IPS DF 19.7 (cell line): ENCODE measurements at regions not wholly inside any gene's neighbourhood (a gene's known extent, or its start where the extent isn't known, plus 50 kb on each side); places are given as distances from the start of the nearest gene placed in this dataset.

Experiments used
- DNase-seq: peaks from one replicate; pipeline ENCODE4 v3.0.0-alpha.2; 2013; ENCODE audit warnings: low read depth, low spot score

DNA sequence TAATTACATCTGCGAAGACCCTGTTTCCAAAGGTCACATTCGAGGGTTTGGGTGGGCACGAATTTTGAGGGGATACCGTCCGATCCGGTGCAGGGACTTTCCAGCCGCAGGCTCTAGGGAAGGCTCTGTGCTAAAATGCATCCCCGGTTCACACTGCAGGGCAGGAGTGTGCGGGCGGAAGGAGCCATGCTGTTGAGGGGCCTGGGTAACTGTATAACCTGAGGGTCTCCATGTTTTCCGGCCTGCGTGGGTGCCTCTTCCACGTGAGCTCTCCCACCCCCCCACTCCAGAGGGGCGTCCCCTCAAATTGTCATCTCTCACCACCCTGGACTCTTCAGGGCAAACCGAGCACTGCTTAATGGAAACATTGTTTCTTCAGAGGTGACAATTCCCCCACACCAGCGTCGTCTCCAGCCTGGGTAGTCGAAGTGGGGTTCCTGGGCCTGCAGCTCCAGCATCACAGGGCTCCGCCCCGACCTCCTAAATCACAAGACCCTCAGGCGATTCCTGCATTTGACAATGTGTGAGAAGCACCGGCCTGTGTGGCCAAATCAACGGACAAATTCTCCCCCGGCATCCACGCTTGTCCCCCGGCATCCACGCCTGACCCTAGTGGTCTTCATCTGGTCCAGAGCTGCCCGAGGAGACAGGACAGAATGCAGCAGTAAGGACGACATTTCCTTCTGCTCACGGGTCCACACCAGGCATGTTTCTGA is 51.2 kb downstream of the FOXL3 start:
- no peak for DNase-seq

- no peak for DNase-seq
Observed at GRCh38 chr7:341841-342638, 52.1 kb downstream of the FOXL3 start.

GRCh38 chr7:342681-343216 is 52.8 kb downstream of the FOXL3 start:
- no peak for DNase-seq

- no peak for DNase-seq
Observed at GRCh38 chr7:343227-343822, 53.4 kb downstream of the FOXL3 start.

DNA sequence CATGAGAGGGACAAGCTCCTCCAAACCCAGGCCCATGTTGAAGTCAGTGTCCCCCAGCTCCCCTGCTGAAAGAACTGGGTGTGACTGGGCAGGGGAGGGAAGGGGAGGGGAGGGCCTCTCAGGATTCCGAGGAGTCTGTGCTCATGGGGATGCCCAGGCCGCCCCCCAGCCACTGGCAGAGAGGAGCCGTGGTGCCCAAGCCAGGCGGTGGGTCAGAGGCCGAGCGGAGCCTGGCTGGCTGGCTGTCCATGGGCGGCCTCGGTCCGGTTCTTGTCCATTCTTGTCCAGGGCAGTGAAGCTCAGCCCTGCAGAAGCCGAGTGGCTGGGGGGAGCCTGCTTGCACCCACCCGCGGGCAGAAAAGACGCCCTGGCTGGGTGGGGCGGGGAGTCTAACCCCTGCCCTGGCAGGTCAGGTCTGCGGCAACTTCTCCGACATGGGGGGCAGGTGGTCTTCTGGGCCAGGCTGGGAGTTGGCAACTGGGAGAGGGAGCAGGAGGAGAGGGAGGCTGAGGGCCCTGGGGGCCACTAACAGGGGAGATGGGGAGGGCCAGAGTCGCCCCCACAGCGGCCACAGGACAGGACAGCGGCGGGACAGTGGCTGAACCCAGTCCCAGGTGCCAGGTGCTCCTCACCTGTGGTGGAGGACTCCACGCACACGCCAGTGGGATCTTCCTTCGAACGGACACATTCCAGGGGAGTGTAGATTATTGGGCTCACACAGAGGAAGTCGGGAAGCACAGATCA is 54.1 kb downstream of the FOXL3 start:
- DNase-seq = no peak

GRCh38 chr7:344608-344994 is 54.6 kb downstream of the FOXL3 start:
- DNase-seq = no peak

DNA sequence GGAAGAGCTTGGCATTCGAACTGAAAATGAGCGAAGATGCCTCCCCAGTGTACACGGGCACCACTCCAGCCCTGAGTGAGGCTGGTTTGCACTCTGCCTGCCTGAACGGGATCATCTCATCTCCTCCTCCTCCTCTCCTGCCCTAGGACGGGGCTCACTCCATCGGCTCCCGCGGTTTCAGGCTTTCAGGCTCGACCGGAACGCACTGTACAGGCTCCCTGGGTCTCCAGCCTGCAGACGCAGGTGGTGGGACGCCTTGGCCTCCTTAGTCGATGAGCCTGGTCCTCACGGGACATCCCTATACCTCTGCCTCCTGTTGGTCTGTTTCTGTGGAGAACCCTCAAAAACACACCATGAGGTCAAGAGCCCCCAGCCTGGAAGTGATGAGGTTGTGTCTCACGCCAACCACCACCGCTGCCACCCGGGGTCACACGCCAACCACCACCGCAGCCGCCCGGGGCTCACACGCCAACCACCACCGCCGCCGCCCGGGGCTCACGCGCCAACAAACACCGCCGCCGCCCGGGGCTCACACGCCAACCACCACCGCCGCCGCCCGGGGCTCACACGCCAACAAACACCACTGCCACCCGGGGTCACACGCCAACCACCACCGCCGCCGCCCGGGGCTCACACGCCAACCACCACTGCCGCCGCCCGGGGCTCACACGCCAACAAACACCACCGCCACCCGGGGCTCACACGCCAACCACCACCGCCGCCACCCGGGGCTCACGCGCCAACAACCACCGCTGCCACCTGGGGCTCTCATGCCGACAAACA is 56.3 kb downstream of the FOXL3 start:
- DNase-seq = no peak

DNA sequence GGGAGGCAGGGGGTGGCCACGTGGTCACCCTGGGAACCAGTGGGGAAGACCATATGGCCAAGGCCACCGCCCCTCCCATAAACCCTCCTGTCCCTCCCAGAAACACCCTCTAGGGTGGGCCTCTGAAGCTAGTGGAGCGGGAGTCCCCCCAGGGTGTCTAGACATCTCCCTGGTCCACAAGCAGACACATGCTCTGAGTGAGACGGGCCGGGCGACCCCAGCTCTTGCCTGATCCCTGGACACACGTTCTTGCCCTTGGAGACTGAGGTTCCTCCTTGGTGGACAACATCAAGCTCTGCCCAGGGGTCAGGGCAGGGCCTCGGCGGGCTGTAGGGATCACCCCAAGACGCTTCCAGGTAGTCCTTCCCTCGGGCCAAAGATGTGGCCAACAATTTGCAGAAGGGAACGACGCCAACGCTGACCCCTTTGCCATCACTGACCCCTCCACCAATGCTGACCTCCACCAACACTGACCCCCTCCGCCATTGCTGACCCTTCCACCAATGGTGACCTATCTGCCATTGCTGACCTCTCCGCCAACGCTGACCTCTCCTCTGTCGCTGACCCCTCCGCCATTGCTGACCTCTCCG is 57.1 kb downstream of the FOXL3 start:
- DNase-seq = no peak

- DNase-seq = no peak
Observed at GRCh38 chr7:347644-348479, 57.9 kb downstream of the FOXL3 start.

DNA sequence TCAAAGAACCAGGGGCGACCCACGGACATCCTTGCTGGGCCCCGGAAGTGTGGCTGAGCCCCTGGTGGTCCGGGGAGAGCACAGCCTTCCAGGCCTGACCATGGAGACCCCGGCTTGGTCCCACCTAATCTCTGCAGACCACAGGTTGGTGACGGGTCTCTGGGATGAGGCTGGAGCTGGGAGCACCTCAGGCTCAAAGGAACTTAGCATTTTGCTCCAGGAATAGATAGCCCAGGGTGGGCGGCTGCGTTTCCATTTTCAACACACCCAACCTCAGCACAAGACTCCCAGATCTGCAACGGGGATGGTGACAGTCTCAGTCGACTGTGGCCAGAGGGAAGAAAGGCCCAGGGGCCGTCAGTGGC is 58.5 kb downstream of the FOXL3 start:
- DNase-seq = no peak

DNA sequence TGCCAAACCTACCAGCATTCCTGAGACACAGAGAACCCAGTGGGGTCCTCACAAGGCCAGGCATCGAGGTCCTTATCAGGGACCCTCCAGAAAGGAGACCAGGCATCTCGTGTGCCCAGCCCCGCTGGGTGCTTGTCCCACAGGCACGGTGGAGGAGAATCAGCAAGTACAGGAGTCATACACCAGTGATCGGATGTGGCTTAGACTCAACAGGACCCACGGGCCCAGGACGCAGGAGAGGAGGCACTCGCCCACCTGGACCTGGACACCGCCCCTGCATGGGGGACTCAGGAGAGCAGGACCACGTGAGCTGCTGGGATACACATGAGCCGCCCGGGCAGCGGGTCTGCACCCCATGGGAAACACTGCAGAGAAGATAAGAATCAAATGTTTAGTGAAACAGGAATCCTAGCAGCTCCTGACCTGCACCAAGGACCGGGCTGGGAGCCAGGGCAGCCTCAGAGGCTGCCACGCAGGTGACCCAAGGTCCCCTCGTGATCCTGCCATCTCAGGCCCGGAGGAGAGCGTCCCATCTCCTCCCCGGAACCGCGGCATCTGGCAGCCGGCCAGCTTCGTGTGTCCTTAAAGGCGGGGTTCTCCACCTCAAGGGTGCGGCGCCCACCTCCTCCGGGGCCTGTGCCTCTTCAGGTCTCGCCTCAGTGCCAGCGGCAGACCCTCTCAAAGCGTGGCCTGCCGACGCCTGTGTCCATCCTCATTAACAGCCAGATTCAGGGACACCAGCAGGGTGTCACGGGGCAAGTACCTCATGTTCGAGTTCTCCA is 59.2 kb downstream of the FOXL3 start:
- no peak for DNase-seq

GRCh38 chr7:351256-351655 is 61.3 kb downstream of the FOXL3 start:
- DNase-seq = no peak

DNA sequence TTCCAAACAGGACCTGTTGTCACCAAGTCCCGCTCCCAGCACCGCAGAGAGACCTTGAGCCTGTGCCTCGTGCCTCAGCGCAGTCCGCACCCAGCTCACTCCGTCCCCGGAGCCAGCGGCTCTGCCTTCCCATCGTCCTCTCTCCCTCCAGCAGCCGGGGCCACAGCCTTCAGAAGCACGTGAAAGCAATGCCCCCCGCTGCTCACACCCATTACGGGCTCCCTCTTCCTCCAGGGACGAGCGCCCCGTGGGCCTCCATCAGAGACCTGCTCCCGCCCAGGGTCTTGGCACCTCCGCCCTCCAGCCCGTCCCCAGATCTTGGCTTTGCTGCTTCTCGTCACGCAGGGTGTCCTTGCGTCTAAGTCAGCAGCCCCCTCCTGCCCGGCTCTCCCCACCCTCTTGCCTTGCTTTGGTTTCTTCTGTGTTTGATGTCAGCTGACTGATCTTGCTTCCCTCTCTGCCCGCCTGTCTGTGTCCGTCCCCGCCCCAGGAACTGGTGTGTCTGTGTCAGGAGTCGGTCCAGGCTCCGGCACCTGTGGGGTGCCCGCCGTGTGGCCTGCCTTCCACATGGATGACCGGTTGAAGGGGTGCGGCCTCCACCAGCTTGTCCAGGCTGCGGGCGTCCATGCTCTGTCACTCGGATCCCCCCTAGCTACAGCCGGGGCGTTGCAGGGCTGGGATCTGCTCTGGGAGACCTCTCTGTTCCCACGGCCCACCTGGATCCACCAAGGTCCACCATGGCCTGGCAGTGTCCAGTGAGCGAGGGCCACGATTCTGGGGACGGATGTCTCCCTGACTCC is 61.9 kb downstream of the FOXL3 start:
- no peak for DNase-seq

GRCh38 chr7:353746-354325 is 63.9 kb downstream of the FOXL3 start:
- no peak for DNase-seq

- DNase-seq = no peak
Observed at GRCh38 chr7:354597-355470, 64.9 kb downstream of the FOXL3 start.

GRCh38 chr7:355568-355967 is 65.6 kb downstream of the FOXL3 start:
- no peak for DNase-seq

- DNase-seq = no peak
Observed at GRCh38 chr7:356087-356486, 66.1 kb downstream of the FOXL3 start.
